Activated naive CD4-positive, alpha-beta T cell treated with anti-CD3 and anti-CD28 coated beads for 36 hours (primary cell): ENCODE measurements at regions not wholly inside any gene's neighbourhood (a gene's known extent, or its start where the extent isn't known, plus 50 kb on each side); places are given as distances from the start of the nearest gene placed in this dataset.

ENCODE experiments used
- CTCF ChIA-PET: fragments of 350-600 bp; sonication (Branson Sonifier 250); formaldehyde crosslinking; loops from one replicate; lab custom pipeline; 2021; ENCODE audit warnings: antibody characterized with exemption; lab: Charles Lee
- DNase-seq: peaks from one replicate; pipeline ENCODE4 v3.0.0-alpha.2; 2020
- H3K27ac Mint-ChIP-seq: one replicate; pipeline ENCODE4 v1.8.0; 2021; ENCODE audit warnings: mild to moderate bottlenecking, mixed read lengths
- H3K27me3 Mint-ChIP-seq: one replicate; pipeline ENCODE4 v1.8.0; 2021; ENCODE audit warnings: low read depth, mixed read lengths
- H3K36me3 Mint-ChIP-seq: one replicate; pipeline ENCODE4 v1.8.0; 2021; ENCODE audit warnings: low read depth, mixed read lengths
- H3K4me1 Mint-ChIP-seq: one replicate; pipeline ENCODE4 v1.8.0; 2021; ENCODE audit warnings: low read depth, mixed read lengths
- H3K4me3 Mint-ChIP-seq: one replicate; pipeline ENCODE4 v1.8.0; 2021; ENCODE audit warnings: mild to moderate bottlenecking, moderate library complexity, mixed read lengths
- H3K9me3 Mint-ChIP-seq: one replicate; pipeline ENCODE4 v1.8.0; 2021; ENCODE audit warnings: mixed read lengths
- intact Hi-C: fragments of 100-400 bp; cut with micrococcal nuclease; formaldehyde crosslinking; loops from one replicate; pipeline ENCODE4 v1.15.1; 2023

- CTCF ChIA-PET, result no interaction called here
- H3K4me3 Mint-ChIP-seq, result no peak overlapping the region
- intact Hi-C loops, result no loop called here
- no peaks in the 10 kb centered on the region for H3K27me3 Mint-ChIP-seq
- no peaks in the 10 kb centered on the region for H3K4me1 Mint-ChIP-seq
- no peak for DNase-seq
- H3K9me3 Mint-ChIP-seq, result peaks cover 3% of the 10 kb centered on the region
- H3K27ac Mint-ChIP-seq, result no peak overlapping the region
- H3K36me3 Mint-ChIP-seq, result no peaks in the 10 kb centered on the region
Observed at GRCh38 chr5:126100767-126101166, 322.4 kb upstream of the GRAMD2B start.

- Mint-ChIP-seq H3K36me3 (no peaks in the 10 kb centered on the region), H3K4me1 (no peaks in the 10 kb centered on the region), H3K9me3 (peaks cover 3% of the 10 kb centered on the region), H3K4me3 (no peak overlapping the region), H3K27ac (no peak overlapping the region), H3K27me3 (no peaks in the 10 kb centered on the region)
- CTCF ChIA-PET, result interaction anchor here (0.6 kb wide), 1 partner anchor 91 kb away, joined by 3 read pairs; no protein-coding TSS in a partner anchor
- DNase-seq, result no peak
- intact Hi-C loops, result no loop called here
Observed at GRCh38 chr5:126101901-126102300, 321.3 kb upstream of the GRAMD2B start.

GRCh38 chr5:126103050-126103449, 320.2 kb upstream of the GRAMD2B start:
- no peak for DNase-seq
- CTCF ChIA-PET, result no interaction called here
- Mint-ChIP-seq H3K27ac (no peak overlapping the region), H3K4me1 (no peaks in the 10 kb centered on the region), H3K27me3 (no peaks in the 10 kb centered on the region), H3K9me3 (peaks cover under 1% of the 10 kb centered on the region), H3K4me3 (no peak overlapping the region), H3K36me3 (no peaks in the 10 kb centered on the region)
- intact Hi-C loops, result no loop called here

- Mint-ChIP-seq H3K27ac (no peak overlapping the region), H3K36me3 (no peaks in the 10 kb centered on the region), H3K4me1 (no peaks in the 10 kb centered on the region), H3K27me3 (no peaks in the 10 kb centered on the region), H3K4me3 (no peak overlapping the region), H3K9me3 (no peaks in the 10 kb centered on the region)
- no peak for DNase-seq
- intact Hi-C loops, result no loop called here
- CTCF ChIA-PET, result no interaction called here
Observed at GRCh38 chr5:126103868-126104267, 319.3 kb upstream of the GRAMD2B start.

GRCh38 chr5:126104341-126104740, 318.9 kb upstream of the GRAMD2B start:
- Mint-ChIP-seq H3K4me1 (no peaks in the 10 kb centered on the region), H3K27ac (no peak overlapping the region), H3K4me3 (no peak overlapping the region), H3K36me3 (no peaks in the 10 kb centered on the region), H3K27me3 (no peaks in the 10 kb centered on the region), H3K9me3 (no peaks in the 10 kb centered on the region)
- DNase-seq, result no peak
- CTCF ChIA-PET, result no interaction called here
- intact Hi-C loops, result no loop called here

- H3K36me3 Mint-ChIP-seq, result no peaks in the 10 kb centered on the region
- DNase-seq, result no peak
- intact Hi-C loops, result no loop called here
- H3K27ac Mint-ChIP-seq, result no peak overlapping the region
- H3K9me3 Mint-ChIP-seq, result no peaks in the 10 kb centered on the region
- CTCF ChIA-PET, result no interaction called here
- H3K4me1 Mint-ChIP-seq, result no peaks in the 10 kb centered on the region
- no peak overlapping the region for H3K4me3 Mint-ChIP-seq
- H3K27me3 Mint-ChIP-seq, result no peaks in the 10 kb centered on the region
Observed at GRCh38 chr5:126104951-126105350, 318.3 kb upstream of the GRAMD2B start.

GRCh38 chr5:126106029-126106428, 317.2 kb upstream of the GRAMD2B start:
- intact Hi-C loops, result no loop called here
- no peak for DNase-seq
- Mint-ChIP-seq H3K36me3 (no peaks in the 10 kb centered on the region), H3K27ac (no peak overlapping the region), H3K27me3 (no peaks in the 10 kb centered on the region), H3K9me3 (no peaks in the 10 kb centered on the region), H3K4me3 (no peak overlapping the region), H3K4me1 (no peaks in the 10 kb centered on the region)
- CTCF ChIA-PET, result no interaction called here

- Mint-ChIP-seq H3K36me3 (no peaks in the 10 kb centered on the region), H3K27me3 (no peaks in the 10 kb centered on the region), H3K4me3 (no peak overlapping the region), H3K9me3 (peaks cover 4% of the 10 kb centered on the region), H3K4me1 (no peaks in the 10 kb centered on the region), H3K27ac (no peak overlapping the region)
- DNase-seq, result no peak
- CTCF ChIA-PET, result no interaction called here
- intact Hi-C loops, result no loop called here
Observed at GRCh38 chr5:126107381-126107780, 315.8 kb upstream of the GRAMD2B start.

GRCh38 chr5:126108470-126108869, 314.7 kb upstream of the GRAMD2B start:
- peaks cover 7% of the 10 kb centered on the region for H3K9me3 Mint-ChIP-seq
- H3K4me3 Mint-ChIP-seq, result no peak overlapping the region
- no peaks in the 10 kb centered on the region for H3K27me3 Mint-ChIP-seq
- H3K27ac Mint-ChIP-seq, result no peak overlapping the region
- CTCF ChIA-PET, result interaction anchor here (0.6 kb wide), 1 partner anchor 228 kb away, joined by 3 read pairs; no protein-coding TSS in a partner anchor
- DNase-seq, result no peak
- intact Hi-C loops, result no loop called here
- no peaks in the 10 kb centered on the region for H3K4me1 Mint-ChIP-seq
- H3K36me3 Mint-ChIP-seq, result no peaks in the 10 kb centered on the region

- intact Hi-C loops, result no loop called here
- Mint-ChIP-seq H3K36me3 (no peaks in the 10 kb centered on the region), H3K4me1 (no peaks in the 10 kb centered on the region), H3K27ac (no peak overlapping the region), H3K4me3 (no peak overlapping the region), H3K9me3 (peaks cover 9% of the 10 kb centered on the region), H3K27me3 (no peaks in the 10 kb centered on the region)
- CTCF ChIA-PET, result no interaction called here
- no peak for DNase-seq
Observed at GRCh38 chr5:126115059-126115629, 308.1 kb upstream of the GRAMD2B start.

GRCh38 chr5:126117044-126117443, 306.2 kb upstream of the GRAMD2B start:
- Mint-ChIP-seq H3K36me3 (no peaks in the 10 kb centered on the region), H3K4me3 (no peak overlapping the region), H3K27ac (no peak overlapping the region), H3K4me1 (no peaks in the 10 kb centered on the region), H3K9me3 (peaks cover 9% of the 10 kb centered on the region), H3K27me3 (no peaks in the 10 kb centered on the region)
- no peak for DNase-seq
- intact Hi-C loops, result no loop called here
- CTCF ChIA-PET, result no interaction called here

GRCh38 chr5:126119887-126120442, 303.2 kb upstream of the GRAMD2B start:
- Mint-ChIP-seq H3K9me3 (no peaks in the 10 kb centered on the region), H3K4me3 (no peak overlapping the region)
- CTCF ChIA-PET, result no interaction called here

GRCh38 chr5:126120939-126121338, 302.3 kb upstream of the GRAMD2B start:
- no peak overlapping the region for H3K27ac Mint-ChIP-seq
- no peaks in the 10 kb centered on the region for H3K9me3 Mint-ChIP-seq
- H3K4me3 Mint-ChIP-seq, result no peak overlapping the region
- CTCF ChIA-PET, result no interaction called here
- intact Hi-C loops, result no loop called here
- no peaks in the 10 kb centered on the region for H3K36me3 Mint-ChIP-seq
- DNase-seq, result no peak
- H3K27me3 Mint-ChIP-seq, result no peaks in the 10 kb centered on the region
- no peaks in the 10 kb centered on the region for H3K4me1 Mint-ChIP-seq

More at GRCh38 chr5:126119887-126120442, 303.2 kb upstream of the GRAMD2B start:
- H3K27ac Mint-ChIP-seq, result no peak overlapping the region
- intact Hi-C loops, result no loop called here
- H3K4me1 Mint-ChIP-seq, result no peaks in the 10 kb centered on the region
- H3K27me3 Mint-ChIP-seq, result no peaks in the 10 kb centered on the region
- DNase-seq, result no peak
- no peaks in the 10 kb centered on the region for H3K36me3 Mint-ChIP-seq
